Suprapubic skin (tissue), 4 donors: ENCODE measurements at regions not wholly inside any gene's neighbourhood (a gene's known extent, or its start where the extent isn't known, plus 50 kb on each side); places are given as distances from the start of the nearest gene placed in this dataset.

Source experiments
- CTCF ChIP-seq, 2 donors: fragments of 200-600 bp in 1 of 2; fragments of 450-650 bp in 1 of 2; sonication (generic) in 1 of 2; IDR thresholded peaks; one replicate each; pipeline ENCODE4 v1.5.1; 2016 to 2019; ENCODE audit warnings: antibody characterized with exemption in 2 of 2, mild to moderate bottlenecking in 1 of 2, moderate library complexity in 1 of 2
- EP300 ChIP-seq: sonication (generic); formaldehyde crosslinking; IDR thresholded peaks from one replicate; pipeline ENCODE4 v1.6.1; 2017; ENCODE audit warnings: antibody characterized with exemption
- POLR2A ChIP-seq, 2 donors: fragments of 450-650 bp; IDR thresholded peaks; one replicate each; pipeline ENCODE4 v1.6.1; 2017; ENCODE audit warnings: antibody characterized with exemption in 2 of 2, mild to moderate bottlenecking in 2 of 2, moderate library complexity in 2 of 2
- POLR2AphosphoS5 ChIP-seq, 3 donors: sonication (generic); formaldehyde crosslinking; IDR thresholded peaks; one replicate each; pipeline ENCODE4 v1.6.1; 2017; ENCODE audit warnings: antibody characterized with exemption in 3 of 3

- TF ChIP-seq POLR2A (IDR thresholded peaks at IDR 0.05) (no peak), CTCF (IDR thresholded peaks at IDR 0.05) (no peak), EP300 (no peak), POLR2AphosphoS5 (IDR thresholded peaks at IDR 0.05) (no peak)
These were observed 61.3 kb upstream of the NXPH2 start for GRCh38 chr2:138841459-138841858.
